HUES64 (cell line): ENCODE measurements at regions not wholly inside any gene's neighbourhood (a gene's known extent, or its start where the extent isn't known, plus 50 kb on each side); places are given as distances from the start of the nearest gene placed in this dataset.

Source experiments
- H3K27ac ChIP-seq: 2 replicates; pipeline ENCODE4 v1.7.0; 2013; ENCODE audit warnings: low read depth, low read length, inconsistent platforms
- H3K27me3 ChIP-seq: 2 replicates; pipeline ENCODE4 v1.6.1; 2013; ENCODE audit warnings: mild to moderate bottlenecking, low read length; ENCODE audit not compliant: insufficient read depth
- H3K36me3 ChIP-seq: 2 replicates; pipeline ENCODE4 v1.6.1; 2013; ENCODE audit warnings: mild to moderate bottlenecking, low read length; ENCODE audit not compliant: insufficient read depth
- H3K4me1 ChIP-seq: 2 replicates; pipeline ENCODE4 v1.6.1; 2013; ENCODE audit warnings: mild to moderate bottlenecking, low read length, moderate library complexity; ENCODE audit not compliant: insufficient read depth
- H3K4me3 ChIP-seq: 2 replicates; pipeline ENCODE4 v1.5.1; 2013; ENCODE audit warnings: mild to moderate bottlenecking, low read length, moderate library complexity
- H3K9ac ChIP-seq: 2 replicates; pipeline ENCODE4 v1.6.1; 2013; ENCODE audit warnings: mild to moderate bottlenecking, low read depth, low read length
- H3K9me3 ChIP-seq: 2 replicates; pipeline ENCODE4 v1.6.1; 2013; ENCODE audit warnings: low read depth, low read length; ENCODE audit not compliant: insufficient read depth
- WGBS: fragments of 150-250, 120-280 bp; methylation state at CpG from one replicate; pipeline ENCODE4 v1.1.7; 2013; ENCODE audit warnings: missing lambda C conversion rate; 5-methylcytosine and 5-hydroxymethylcytosine counted together

- Histone ChIP-seq H3K36me3 (no peaks in the 10 kb centered on the region), H3K9ac (no peak overlapping the region), H3K27ac (no peak overlapping the region), H3K4me1 (peaks cover 8% of the 10 kb centered on the region; the same call in 1 of the 2 replicates), H3K4me3 (no peak overlapping the region), H3K9me3 (no peaks in the 10 kb centered on the region), H3K27me3 (no peaks in the 10 kb centered on the region)
- 62% methylated on average over 5 of the region's 5 CpGs for WGBS
Measured at GRCh38 chr3:117486719-117487716, 777.4 kb downstream of the TUSC7 start.

GRCh38 chr3:117488983-117489382 is 779.4 kb downstream of the TUSC7 start:
- H3K4me1 ChIP-seq: no peaks in the 10 kb centered on the region
- H3K9ac ChIP-seq: no peak overlapping the region
- WGBS: 90% methylated on average over 7 of the region's 7 CpGs
- no peaks in the 10 kb centered on the region for H3K9me3 ChIP-seq
- no peaks in the 10 kb centered on the region for H3K36me3 ChIP-seq
- no peak overlapping the region for H3K27ac ChIP-seq
- H3K27me3 ChIP-seq: no peaks in the 10 kb centered on the region
- no peak overlapping the region for H3K4me3 ChIP-seq

GRCh38 chr3:117489663-117490079 is 780.1 kb downstream of the TUSC7 start:
- Histone ChIP-seq H3K27me3 (no peaks in the 10 kb centered on the region), H3K27ac (no peak overlapping the region), H3K36me3 (no peaks in the 10 kb centered on the region), H3K4me1 (no peaks in the 10 kb centered on the region), H3K4me3 (no peak overlapping the region), H3K9ac (no peak overlapping the region), H3K9me3 (no peaks in the 10 kb centered on the region)
- WGBS: 100% methylated on average over 2 of the region's 2 CpGs

- WGBS: 94% methylated on average over 1 of the region's 1 CpG
- Histone ChIP-seq H3K36me3 (no peaks in the 10 kb centered on the region), H3K9ac (no peak overlapping the region), H3K9me3 (no peaks in the 10 kb centered on the region), H3K4me3 (no peak overlapping the region), H3K4me1 (no peaks in the 10 kb centered on the region), H3K27me3 (no peaks in the 10 kb centered on the region), H3K27ac (no peak overlapping the region)
Measured at GRCh38 chr3:117490716-117491115, 781.1 kb downstream of the TUSC7 start.

GRCh38 chr3:117495620-117496019 is 786.0 kb downstream of the TUSC7 start:
- WGBS: 95% methylated on average over 2 of the region's 2 CpGs
- no peak overlapping the region for H3K27ac ChIP-seq
- no peaks in the 10 kb centered on the region for H3K36me3 ChIP-seq
- no peaks in the 10 kb centered on the region for H3K9me3 ChIP-seq
- no peak overlapping the region for H3K9ac ChIP-seq
- no peaks in the 10 kb centered on the region for H3K4me1 ChIP-seq
- no peaks in the 10 kb centered on the region for H3K27me3 ChIP-seq
- no peak overlapping the region for H3K4me3 ChIP-seq

- Histone ChIP-seq H3K4me3 (no peak overlapping the region), H3K36me3 (no peaks in the 10 kb centered on the region), H3K9ac (no peak overlapping the region), H3K27me3 (no peaks in the 10 kb centered on the region), H3K27ac (no peak overlapping the region), H3K9me3 (no peaks in the 10 kb centered on the region), H3K4me1 (no peaks in the 10 kb centered on the region)
- WGBS: 70% methylated on average over 1 of the region's 4 CpGs
Measured at GRCh38 chr3:117499189-117499870, 789.8 kb downstream of the TUSC7 start.

- Histone ChIP-seq H3K27me3 (no peaks in the 10 kb centered on the region), H3K36me3 (no peaks in the 10 kb centered on the region), H3K27ac (no peak overlapping the region), H3K4me3 (no peak overlapping the region), H3K9ac (no peak overlapping the region), H3K9me3 (no peaks in the 10 kb centered on the region), H3K4me1 (no peaks in the 10 kb centered on the region)
- no CpG with 5 or more reads among the region's 1 CpG for WGBS
Measured at GRCh38 chr3:117507958-117508357, 798.4 kb downstream of the TUSC7 start.

- no peaks in the 10 kb centered on the region for H3K36me3 ChIP-seq
- 100% methylated on average over 1 of the region's 1 CpG for WGBS
Measured at GRCh38 chr3:117509858-117510257, 800.3 kb downstream of the TUSC7 start.

GRCh38 chr3:117510396-117510795 is 800.8 kb downstream of the TUSC7 start:
- no peaks in the 10 kb centered on the region for H3K9me3 ChIP-seq
- no peak overlapping the region for H3K4me3 ChIP-seq
- no peaks in the 10 kb centered on the region for H3K36me3 ChIP-seq
- no peak overlapping the region for H3K9ac ChIP-seq
- H3K27me3 ChIP-seq: no peaks in the 10 kb centered on the region
- no peaks in the 10 kb centered on the region for H3K4me1 ChIP-seq
- no peak overlapping the region for H3K27ac ChIP-seq
- 88% methylated on average over 1 of the region's 1 CpG for WGBS

More at GRCh38 chr3:117509858-117510257, 800.3 kb downstream of the TUSC7 start:
- Histone ChIP-seq H3K9me3 (no peaks in the 10 kb centered on the region), H3K27ac (no peak overlapping the region), H3K4me3 (no peak overlapping the region), H3K9ac (no peak overlapping the region), H3K4me1 (no peaks in the 10 kb centered on the region), H3K27me3 (no peaks in the 10 kb centered on the region)

- H3K9ac ChIP-seq: no peak overlapping the region
- H3K4me3 ChIP-seq: no peak overlapping the region
- no peaks in the 10 kb centered on the region for H3K36me3 ChIP-seq
- 80% methylated on average over 1 of the region's 1 CpG for WGBS
- H3K27ac ChIP-seq: no peak overlapping the region
- no peaks in the 10 kb centered on the region for H3K9me3 ChIP-seq
- H3K4me1 ChIP-seq: no peaks in the 10 kb centered on the region
- no peaks in the 10 kb centered on the region for H3K27me3 ChIP-seq
Measured at GRCh38 chr3:117512975-117513374, 803.4 kb downstream of the TUSC7 start.

- Histone ChIP-seq H3K9me3 (no peaks in the 10 kb centered on the region), H3K27me3 (no peaks in the 10 kb centered on the region), H3K27ac (no peak overlapping the region), H3K4me1 (peaks cover 5% of the 10 kb centered on the region; the same call in 1 of the 2 replicates), H3K9ac (no peak overlapping the region), H3K36me3 (no peaks in the 10 kb centered on the region), H3K4me3 (no peak overlapping the region)
- WGBS: 99% methylated on average over 2 of the region's 2 CpGs
Measured at GRCh38 chr3:117515309-117515708, 805.7 kb downstream of the TUSC7 start.
